ENCODE measurements at regions not wholly inside any gene's neighbourhood (a gene's known extent, or its start where the extent isn't known, plus 50 kb on each side); places are given as distances from the start of the nearest gene placed in this dataset.

DNA sequence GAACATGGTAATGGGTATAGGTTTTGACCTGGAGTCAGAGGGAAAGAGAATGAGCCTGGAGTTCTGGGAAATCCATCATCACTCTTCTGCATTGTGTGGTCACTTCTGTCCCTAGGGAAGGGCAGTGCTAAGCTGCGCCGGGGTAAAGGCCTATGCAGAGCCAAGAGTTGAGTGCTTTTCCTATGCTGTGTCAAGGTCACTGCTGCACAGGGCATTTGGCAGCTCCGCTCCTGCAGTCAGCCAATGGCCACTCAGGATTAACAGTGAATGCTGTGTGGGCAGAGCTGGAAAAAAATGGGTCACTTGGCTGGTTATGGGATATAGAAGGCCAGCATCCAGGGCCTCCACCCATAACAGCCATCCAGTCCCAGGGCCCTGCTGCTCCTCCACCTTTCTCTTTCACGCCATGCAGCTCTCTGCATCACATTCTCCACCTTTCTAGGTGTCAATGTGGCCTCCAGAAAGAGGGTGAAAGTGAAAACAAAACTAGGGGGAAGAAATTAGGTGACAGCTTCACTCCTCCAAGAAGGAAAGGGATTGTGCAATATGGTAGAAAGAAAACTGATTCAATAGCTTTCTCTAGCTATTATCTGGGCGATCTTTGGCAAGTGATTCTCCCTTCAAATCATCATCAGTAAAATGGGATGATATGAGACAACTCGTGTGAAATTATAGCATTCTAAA, 279.3 kb upstream of the ANKRD55 start:
- Histone ChIP-seq H3K9me3 (ENCODE audit: control insufficient read depth, low read depth, low read length) (no peaks in the 10 kb centered on the region), H3K36me3 (ENCODE audit: control insufficient read depth, low read depth, low read length) (no peaks in the 10 kb centered on the region), H3K4me3 (ENCODE audit: low read length) (no peak overlapping the region), H3K9ac (ENCODE audit: low read length) (no peak overlapping the region), H3K4me1 (ENCODE audit: control insufficient read depth, low read depth, low read length) (peaks cover 10% of the 10 kb centered on the region), H3K27ac (ENCODE audit: low read length) (no peak overlapping the region), H3K27me3 (ENCODE audit: control insufficient read depth, insufficient read depth, low read length) (no peaks in the 10 kb centered on the region)

GRCh38 chr5:56511326-56511841, 278.3 kb upstream of the ANKRD55 start:
- H3K27me3 ChIP-seq (ENCODE audit: control insufficient read depth, insufficient read depth, low read length), result no peaks in the 10 kb centered on the region
- no peak overlapping the region for H3K27ac ChIP-seq (ENCODE audit: low read length)
- H3K36me3 ChIP-seq (ENCODE audit: control insufficient read depth, low read depth, low read length), result no peaks in the 10 kb centered on the region
- H3K9me3 ChIP-seq (ENCODE audit: control insufficient read depth, low read depth, low read length), result no peaks in the 10 kb centered on the region
- H3K9ac ChIP-seq (ENCODE audit: low read length), result no peak overlapping the region
- H3K4me1 ChIP-seq (ENCODE audit: control insufficient read depth, low read depth, low read length), result peaks cover 10% of the 10 kb centered on the region
- no peak overlapping the region for H3K4me3 ChIP-seq (ENCODE audit: low read length)

DNA sequence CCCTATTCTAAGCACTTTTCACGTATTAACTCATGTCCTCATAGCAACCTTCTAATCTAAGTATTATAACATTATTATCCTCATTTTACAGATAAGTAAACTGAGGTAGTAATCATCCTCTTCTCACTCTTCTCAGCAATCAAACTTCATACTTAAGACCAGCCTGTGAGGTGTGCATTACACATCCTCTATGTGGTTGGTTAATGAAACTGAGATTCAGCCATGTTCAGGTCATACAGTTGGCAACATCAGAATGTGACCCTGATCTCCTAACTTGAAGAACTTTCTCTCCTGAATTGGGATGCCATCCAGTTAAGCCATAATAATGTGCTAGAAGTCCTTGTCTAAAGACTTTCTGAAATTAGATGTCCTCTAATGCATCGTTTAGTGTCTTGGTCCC, 275.1 kb upstream of the ANKRD55 start:
- H3K36me3 ChIP-seq (ENCODE audit: control insufficient read depth, low read depth, low read length), result no peaks in the 10 kb centered on the region
- no peaks in the 10 kb centered on the region for H3K9me3 ChIP-seq (ENCODE audit: control insufficient read depth, low read depth, low read length)
- no peak overlapping the region for H3K27ac ChIP-seq (ENCODE audit: low read length)
- H3K9ac ChIP-seq (ENCODE audit: low read length), result no peak overlapping the region
- no peak overlapping the region for H3K4me3 ChIP-seq (ENCODE audit: low read length)
- H3K4me1 ChIP-seq (ENCODE audit: control insufficient read depth, low read depth, low read length), result peaks cover 5% of the 10 kb centered on the region
- H3K27me3 ChIP-seq (ENCODE audit: control insufficient read depth, insufficient read depth, low read length), result no peaks in the 10 kb centered on the region

DNA sequence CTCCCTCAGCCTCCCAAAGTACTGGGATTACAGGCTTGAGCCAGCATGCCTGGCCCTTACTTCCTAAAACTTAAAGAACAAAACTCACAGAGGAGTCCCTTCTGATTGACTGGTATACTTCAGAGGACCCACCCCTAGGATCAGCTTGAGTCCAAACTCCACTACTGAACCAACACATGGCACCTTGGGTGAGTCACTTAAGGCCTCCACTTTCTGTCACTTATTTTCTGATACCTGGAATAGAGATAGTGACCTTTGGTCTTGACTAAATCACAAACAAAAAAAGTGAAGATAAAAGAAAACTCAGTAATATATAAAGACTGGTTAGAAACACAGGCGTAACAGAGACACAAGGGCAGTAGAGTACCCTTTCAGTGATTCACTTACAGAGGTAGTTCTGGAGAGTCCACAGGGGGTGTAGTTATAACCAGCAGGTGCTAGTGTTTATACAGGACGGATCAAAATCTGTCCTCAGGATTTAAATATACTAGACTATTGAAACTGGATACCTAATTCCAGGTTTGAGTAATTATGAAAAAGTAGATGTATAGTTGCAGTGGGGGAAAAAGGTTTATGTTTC, 274.3 kb upstream of the ANKRD55 start:
- Histone ChIP-seq H3K4me3 (ENCODE audit: low read length) (no peak overlapping the region), H3K9me3 (ENCODE audit: control insufficient read depth, low read depth, low read length) (no peaks in the 10 kb centered on the region), H3K27ac (ENCODE audit: low read length) (no peak overlapping the region), H3K27me3 (ENCODE audit: control insufficient read depth, insufficient read depth, low read length) (no peaks in the 10 kb centered on the region), H3K9ac (ENCODE audit: low read length) (no peak overlapping the region), H3K36me3 (ENCODE audit: control insufficient read depth, low read depth, low read length) (no peaks in the 10 kb centered on the region), H3K4me1 (ENCODE audit: control insufficient read depth, low read depth, low read length) (peaks cover 5% of the 10 kb centered on the region)

DNA sequence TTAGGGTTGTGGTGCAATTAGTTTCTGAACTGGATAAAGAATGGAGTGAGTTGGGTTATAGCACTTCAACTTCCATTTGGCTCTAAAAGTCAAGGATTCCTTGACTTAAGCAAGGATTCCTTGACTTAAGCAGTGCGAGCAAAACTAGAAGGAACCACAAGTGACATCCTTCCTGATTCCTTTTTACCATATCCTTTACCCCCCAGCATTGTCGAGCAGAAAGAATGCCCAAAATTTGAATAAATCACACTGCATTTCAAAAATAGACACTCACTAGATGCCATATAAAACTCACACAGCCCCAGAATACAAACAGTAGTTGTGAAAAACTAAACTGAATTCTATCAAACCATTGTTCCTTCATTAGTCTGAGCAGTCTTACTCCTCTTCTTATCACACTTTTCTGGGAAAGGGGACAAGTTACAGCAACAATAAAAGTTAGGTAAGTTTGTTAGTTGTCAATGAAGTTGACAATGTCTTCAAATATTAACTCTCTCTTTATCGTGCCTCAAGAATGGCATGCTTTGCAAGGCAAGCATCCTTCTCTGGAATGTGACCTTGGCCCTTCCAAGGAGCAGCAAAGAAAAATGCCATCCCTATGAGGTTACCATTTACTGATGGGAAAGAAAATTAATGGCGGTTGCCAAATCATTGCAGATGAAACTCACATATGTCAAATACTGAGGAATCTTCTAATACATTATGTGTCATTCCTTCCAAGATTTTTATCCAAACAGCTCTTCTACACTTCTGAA, 273.3 kb upstream of the ANKRD55 start:
- H3K27me3 ChIP-seq (ENCODE audit: control insufficient read depth, insufficient read depth, low read length), result no peaks in the 10 kb centered on the region
- no peaks in the 10 kb centered on the region for H3K36me3 ChIP-seq (ENCODE audit: control insufficient read depth, low read depth, low read length)
- H3K9me3 ChIP-seq (ENCODE audit: control insufficient read depth, low read depth, low read length), result no peaks in the 10 kb centered on the region
- peaks cover 5% of the 10 kb centered on the region for H3K4me1 ChIP-seq (ENCODE audit: control insufficient read depth, low read depth, low read length)
- H3K4me3 ChIP-seq (ENCODE audit: low read length), result no peak overlapping the region
- no peak overlapping the region for H3K27ac ChIP-seq (ENCODE audit: low read length)
- no peak overlapping the region for H3K9ac ChIP-seq (ENCODE audit: low read length)

- H3K9me3 ChIP-seq (ENCODE audit: control insufficient read depth, low read depth, low read length), result no peaks in the 10 kb centered on the region
- H3K27ac ChIP-seq (ENCODE audit: low read length), result no peak overlapping the region
- no peaks in the 10 kb centered on the region for H3K36me3 ChIP-seq (ENCODE audit: control insufficient read depth, low read depth, low read length)
- H3K27me3 ChIP-seq (ENCODE audit: control insufficient read depth, insufficient read depth, low read length), result no peaks in the 10 kb centered on the region
- H3K4me3 ChIP-seq (ENCODE audit: low read length), result no peak overlapping the region
- no peaks in the 10 kb centered on the region for H3K4me1 ChIP-seq (ENCODE audit: control insufficient read depth, low read depth, low read length)
- H3K9ac ChIP-seq (ENCODE audit: low read length), result no peak overlapping the region
Measured at GRCh38 chr5:56503929-56504328, 270.8 kb upstream of the ANKRD55 start.

DNA sequence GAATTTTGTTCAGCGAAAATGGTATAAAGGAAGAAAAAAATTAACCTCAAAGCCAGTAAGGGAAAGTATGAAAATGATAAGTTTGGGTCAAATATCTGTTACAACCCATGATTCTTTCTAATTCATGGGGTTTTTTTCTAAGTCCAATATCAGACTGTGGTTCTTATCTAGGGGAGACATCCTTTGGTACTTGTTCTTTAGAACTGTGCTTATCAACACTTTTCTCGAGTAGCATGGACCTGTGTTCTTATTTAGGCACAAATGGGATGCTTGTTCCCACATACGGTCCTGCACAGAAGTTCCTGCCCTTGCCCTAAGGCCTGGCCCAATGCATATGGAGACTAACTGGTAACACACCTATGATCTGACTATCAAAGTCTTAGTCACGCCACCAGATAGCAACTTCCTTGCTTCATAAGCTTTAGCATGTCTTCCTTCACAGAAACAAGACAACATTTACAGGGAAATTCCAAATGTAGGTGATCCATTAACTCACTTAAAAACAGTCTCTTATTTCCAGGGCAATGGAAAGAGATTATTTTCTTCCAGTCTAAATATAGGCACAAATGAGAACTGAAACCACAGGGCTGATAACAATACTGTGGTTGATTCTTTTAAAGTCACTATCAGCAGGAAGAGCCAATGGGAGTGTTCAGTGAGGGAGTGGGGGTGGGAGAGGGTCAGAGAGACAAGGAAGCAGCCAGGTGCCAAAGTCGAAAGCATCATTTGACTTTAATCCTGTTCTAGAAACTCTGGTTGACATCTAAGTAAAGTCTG, 268.8 kb upstream of the ANKRD55 start:
- Histone ChIP-seq H3K27ac (ENCODE audit: low read length) (no peak overlapping the region), H3K9ac (ENCODE audit: low read length) (no peak overlapping the region), H3K9me3 (ENCODE audit: control insufficient read depth, low read depth, low read length) (no peaks in the 10 kb centered on the region), H3K4me3 (ENCODE audit: low read length) (no peak overlapping the region), H3K36me3 (ENCODE audit: control insufficient read depth, low read depth, low read length) (no peaks in the 10 kb centered on the region), H3K27me3 (ENCODE audit: control insufficient read depth, insufficient read depth, low read length) (no peaks in the 10 kb centered on the region), H3K4me1 (ENCODE audit: control insufficient read depth, low read depth, low read length) (no peaks in the 10 kb centered on the region)

DNA sequence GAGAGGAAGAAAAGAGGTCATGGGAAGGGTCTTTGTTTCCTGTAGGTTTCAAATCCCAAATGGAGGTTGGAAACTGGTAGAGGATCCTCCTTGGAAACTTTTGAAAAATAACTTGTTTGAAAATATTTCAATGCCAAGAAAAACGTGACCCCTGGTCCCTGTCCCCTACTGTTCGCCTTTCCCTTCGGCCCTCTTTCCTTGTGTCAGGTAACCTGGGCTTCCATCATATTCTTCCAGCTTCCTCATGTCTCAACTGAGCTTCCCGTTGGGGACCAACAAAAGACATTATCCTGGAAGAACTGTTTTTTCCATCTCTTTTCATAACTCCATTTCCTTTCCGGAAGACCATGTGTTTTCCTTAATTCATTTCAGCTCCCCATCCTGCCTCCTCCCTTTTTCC, 266.8 kb upstream of the ANKRD55 start:
- H3K4me3 ChIP-seq (ENCODE audit: low read length), result no peak overlapping the region
- H3K9me3 ChIP-seq (ENCODE audit: control insufficient read depth, low read depth, low read length), result no peaks in the 10 kb centered on the region
- no peak overlapping the region for H3K27ac ChIP-seq (ENCODE audit: low read length)
- H3K27me3 ChIP-seq (ENCODE audit: control insufficient read depth, insufficient read depth, low read length), result no peaks in the 10 kb centered on the region
- H3K36me3 ChIP-seq (ENCODE audit: control insufficient read depth, low read depth, low read length), result no peaks in the 10 kb centered on the region
- H3K4me1 ChIP-seq (ENCODE audit: control insufficient read depth, low read depth, low read length), result no peaks in the 10 kb centered on the region
- no peak overlapping the region for H3K9ac ChIP-seq (ENCODE audit: low read length)

GRCh38 chr5:56499491-56499890, 266.4 kb upstream of the ANKRD55 start:
- Histone ChIP-seq H3K9me3 (ENCODE audit: control insufficient read depth, low read depth, low read length) (no peaks in the 10 kb centered on the region), H3K4me1 (ENCODE audit: control insufficient read depth, low read depth, low read length) (peaks cover under 1% of the 10 kb centered on the region), H3K4me3 (ENCODE audit: low read length) (no peak overlapping the region), H3K36me3 (ENCODE audit: control insufficient read depth, low read depth, low read length) (no peaks in the 10 kb centered on the region), H3K27ac (ENCODE audit: low read length) (no peak overlapping the region), H3K27me3 (ENCODE audit: control insufficient read depth, insufficient read depth, low read length) (no peaks in the 10 kb centered on the region), H3K9ac (ENCODE audit: low read length) (no peak overlapping the region)

DNA sequence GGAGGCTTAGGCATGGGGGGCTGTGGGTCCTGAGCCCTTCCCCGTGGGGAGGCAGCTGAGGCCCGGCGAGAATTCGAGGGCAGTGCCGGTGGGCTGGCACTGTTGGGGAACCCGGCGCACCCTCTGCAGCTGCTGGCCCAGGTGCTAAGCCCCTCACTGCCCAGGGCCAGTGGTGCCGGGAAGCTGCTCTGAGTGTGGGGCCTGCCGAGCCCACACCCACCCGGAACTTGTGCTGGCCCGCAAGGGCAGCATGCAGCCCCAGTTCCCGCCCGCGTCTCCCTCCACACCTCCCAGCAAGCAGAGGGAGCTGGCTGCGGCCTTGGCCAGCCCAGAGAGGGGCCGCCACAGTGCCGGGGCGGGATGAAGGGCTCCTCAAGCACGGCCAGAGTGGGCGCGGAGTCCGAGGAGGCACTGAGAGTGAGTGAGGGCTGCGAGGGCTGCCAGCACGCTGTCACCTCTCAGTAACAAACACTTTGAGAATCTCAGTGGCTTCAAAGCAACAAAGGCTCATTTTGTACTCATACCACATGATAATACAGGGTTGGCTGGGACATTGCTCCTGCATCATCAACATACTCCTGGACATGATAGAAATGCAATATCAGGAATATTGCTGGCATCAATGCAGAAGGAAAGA, 265.7 kb upstream of the ANKRD55 start:
- Histone ChIP-seq H3K9ac (ENCODE audit: low read length) (no peak overlapping the region), H3K9me3 (ENCODE audit: control insufficient read depth, low read depth, low read length) (no peaks in the 10 kb centered on the region), H3K4me1 (ENCODE audit: control insufficient read depth, low read depth, low read length) (peaks cover 5% of the 10 kb centered on the region), H3K4me3 (ENCODE audit: low read length) (no peak overlapping the region), H3K27me3 (ENCODE audit: control insufficient read depth, insufficient read depth, low read length) (no peaks in the 10 kb centered on the region), H3K36me3 (ENCODE audit: control insufficient read depth, low read depth, low read length) (no peaks in the 10 kb centered on the region), H3K27ac (ENCODE audit: low read length) (no peak overlapping the region)

DNA sequence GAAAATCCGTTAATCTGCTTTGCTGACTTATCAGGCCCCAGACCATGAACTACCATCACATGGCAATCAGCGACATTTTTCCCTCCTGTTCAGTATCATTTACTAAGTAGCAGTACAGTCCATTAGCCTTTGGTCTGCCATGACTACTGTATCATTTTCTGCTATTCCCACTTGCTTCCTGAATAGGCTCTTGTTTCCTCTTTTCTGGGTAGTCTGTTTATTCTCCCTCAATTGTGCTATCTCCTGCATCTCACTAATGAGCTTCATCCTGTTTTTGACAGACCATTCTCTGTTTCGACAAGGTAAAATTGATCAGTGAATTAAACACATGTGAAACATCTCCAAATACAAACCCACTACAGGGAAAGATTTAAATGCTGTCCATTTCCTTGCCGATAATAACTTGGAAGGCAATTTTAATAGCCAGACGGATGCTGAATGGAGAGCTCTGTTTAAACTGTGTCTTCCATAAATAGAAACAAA, 263.5 kb upstream of the ANKRD55 start:
- H3K4me1 ChIP-seq (ENCODE audit: control insufficient read depth, low read depth, low read length), result peaks cover 5% of the 10 kb centered on the region
- H3K9ac ChIP-seq (ENCODE audit: low read length), result no peak overlapping the region
- no peaks in the 10 kb centered on the region for H3K9me3 ChIP-seq (ENCODE audit: control insufficient read depth, low read depth, low read length)
- no peaks in the 10 kb centered on the region for H3K27me3 ChIP-seq (ENCODE audit: control insufficient read depth, insufficient read depth, low read length)
- H3K27ac ChIP-seq (ENCODE audit: low read length), result no peak overlapping the region
- H3K36me3 ChIP-seq (ENCODE audit: control insufficient read depth, low read depth, low read length), result no peaks in the 10 kb centered on the region
- H3K4me3 ChIP-seq (ENCODE audit: low read length), result no peak overlapping the region

Measured in iPS-18a (cell line).